ENCODE measurements at regions not wholly inside any gene's neighbourhood (a gene's known extent, or its start where the extent isn't known, plus 50 kb on each side); places are given as distances from the start of the nearest gene placed in this dataset.

DNA sequence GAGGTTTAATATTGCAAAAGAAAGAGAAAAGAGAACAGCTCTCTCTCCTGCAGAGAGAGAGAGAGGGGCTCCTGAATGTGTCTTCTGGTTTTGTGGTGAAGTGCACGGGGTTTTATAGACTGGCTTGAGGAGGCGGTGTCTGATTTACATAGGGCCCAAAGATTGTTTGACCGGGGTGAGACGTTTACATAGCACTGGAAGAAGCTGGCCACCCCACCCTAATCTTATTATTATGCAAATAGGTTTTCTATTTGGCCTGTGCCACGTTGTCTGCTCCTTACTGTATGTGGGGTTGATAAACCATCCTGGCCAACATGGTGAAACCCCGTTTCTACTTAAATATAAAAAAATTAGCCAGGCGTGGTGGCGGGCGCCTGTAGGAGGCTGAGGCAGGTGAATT lies 268.6 kb downstream of the SV2B start:
- Histone ChIP-seq H3K4me2 (0 out of 2 replicates have a peak overlapping the region, but pooled peaks have one; percentile 53), H3F3A (replicated peaks; ENCODE audit: low read depth) (no peaks in the 10 kb centered on the region), H3K27me3 (ENCODE audit: insufficient read depth) (no peaks in the 10 kb centered on the region), H3K4me3 (no peak overlapping the region), H2AFZ (peak overlapping the region; percentile 87), H3K79me2 (replicated peaks; ENCODE audit: insufficient read depth) (no peaks in the 10 kb centered on the region), H3K36me3 (ENCODE audit: insufficient read depth) (no peaks in the 10 kb centered on the region; the same call in 1 of the 2 replicates), H4K20me1 (replicated peaks; ENCODE audit: insufficient read depth) (no peaks in the 10 kb centered on the region), H3K9me2 (ENCODE audit: insufficient read depth) (peaks cover 6% of the 10 kb centered on the region), H3K4me1 (ENCODE audit: insufficient read depth) (peaks cover 10% of the 10 kb centered on the region), H3K27ac (ENCODE audit: low read depth) (no peak overlapping the region)
- ATAC-seq (peak; percentile 44), DNase-seq (ENCODE audit: low spot score) (no peak)
- peaks cover 23% of the 10 kb centered on the region for H3K9me3 Mint-ChIP-seq
- H3K27ac Mint-ChIP-seq: no peak overlapping the region
- no peak overlapping the region for H3K4me3 Mint-ChIP-seq
- TF ChIP-seq, protein P1, sequence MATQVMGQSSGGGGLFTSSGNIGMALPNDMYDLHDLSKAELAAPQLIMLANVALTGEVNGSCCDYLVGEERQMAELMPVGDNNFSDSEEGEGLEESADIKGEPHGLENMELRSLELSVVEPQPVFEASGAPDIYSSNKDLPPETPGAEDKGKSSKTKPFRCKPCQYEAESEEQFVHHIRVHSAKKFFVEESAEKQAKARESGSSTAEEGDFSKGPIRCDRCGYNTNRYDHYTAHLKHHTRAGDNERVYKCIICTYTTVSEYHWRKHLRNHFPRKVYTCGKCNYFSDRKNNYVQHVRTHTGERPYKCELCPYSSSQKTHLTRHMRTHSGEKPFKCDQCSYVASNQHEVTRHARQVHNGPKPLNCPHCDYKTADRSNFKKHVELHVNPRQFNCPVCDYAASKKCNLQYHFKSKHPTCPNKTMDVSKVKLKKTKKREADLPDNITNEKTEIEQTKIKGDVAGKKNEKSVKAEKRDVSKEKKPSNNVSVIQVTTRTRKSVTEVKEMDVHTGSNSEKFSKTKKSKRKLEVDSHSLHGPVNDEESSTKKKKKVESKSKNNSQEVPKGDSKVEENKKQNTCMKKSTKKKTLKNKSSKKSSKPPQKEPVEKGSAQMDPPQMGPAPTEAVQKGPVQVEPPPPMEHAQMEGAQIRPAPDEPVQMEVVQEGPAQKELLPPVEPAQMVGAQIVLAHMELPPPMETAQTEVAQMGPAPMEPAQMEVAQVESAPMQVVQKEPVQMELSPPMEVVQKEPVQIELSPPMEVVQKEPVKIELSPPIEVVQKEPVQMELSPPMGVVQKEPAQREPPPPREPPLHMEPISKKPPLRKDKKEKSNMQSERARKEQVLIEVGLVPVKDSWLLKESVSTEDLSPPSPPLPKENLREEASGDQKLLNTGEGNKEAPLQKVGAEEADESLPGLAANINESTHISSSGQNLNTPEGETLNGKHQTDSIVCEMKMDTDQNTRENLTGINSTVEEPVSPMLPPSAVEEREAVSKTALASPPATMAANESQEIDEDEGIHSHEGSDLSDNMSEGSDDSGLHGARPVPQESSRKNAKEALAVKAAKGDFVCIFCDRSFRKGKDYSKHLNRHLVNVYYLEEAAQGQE (IDR thresholded peaks at IDR 0.05; ENCODE audit: unreplicated experiment): no peak
- TF ChIP-seq JUNB (IDR thresholded peaks at IDR 0.05; ENCODE audit: unreplicated experiment) (no peak), ZNF331 (CRISPR knock-in tag; IDR thresholded peaks at IDR 0.05; ENCODE audit: low read depth) (no peak), EZH2 (IDR thresholded peaks at IDR 0.05; ENCODE audit: low read depth, unreplicated experiment) (no peak), STAT1 (IDR thresholded peaks at IDR 0.05; ENCODE audit: unreplicated experiment) (no peak), POLR2AphosphoS5 (IDR thresholded peaks at IDR 0.05; ENCODE audit: low read depth) (no peak), NANOG (IDR thresholded peaks at IDR 0.05; ENCODE audit: borderline replicate concordance) (no peak)
- no peaks in the 10 kb centered on the region; the same call in 2 of the 3 replicates for H3K36me3 Mint-ChIP-seq (ENCODE audit: low read depth)
- peaks cover 2% of the 10 kb centered on the region for H3K27me3 Mint-ChIP-seq (ENCODE audit: insufficient read depth, low read depth, poor library complexity)
- peaks cover 7% of the 10 kb centered on the region for H3K4me1 Mint-ChIP-seq

DNA sequence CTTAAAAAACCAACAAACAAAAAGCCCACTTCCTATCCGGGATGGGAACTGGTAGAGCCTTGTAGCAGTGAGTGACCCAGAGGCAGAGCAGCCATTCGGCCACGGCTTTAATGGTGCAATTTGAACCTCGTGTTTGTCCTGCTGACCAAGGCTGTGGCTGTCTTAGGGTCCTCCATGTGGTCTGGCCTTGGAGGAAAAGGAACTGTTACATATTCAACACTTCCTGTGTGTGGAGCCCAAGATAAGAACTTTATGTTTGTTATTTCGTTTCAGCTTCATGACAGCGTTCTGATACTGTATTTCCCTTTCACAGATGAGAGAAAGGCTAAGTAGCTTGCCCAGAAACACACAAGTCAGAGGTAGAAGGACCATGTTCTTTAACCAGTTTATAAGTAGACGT lies 269.8 kb downstream of the SV2B start:
- peaks cover 6% of the 10 kb centered on the region for H3K9me2 ChIP-seq (ENCODE audit: insufficient read depth)
- H3K27me3 Mint-ChIP-seq (ENCODE audit: insufficient read depth, low read depth, poor library complexity): peaks cover 2% of the 10 kb centered on the region
- H3K4me2 ChIP-seq: no peak overlapping the region
- no peak overlapping the region for H3K4me3 ChIP-seq
- peaks cover 21% of the 10 kb centered on the region for H3K9me3 Mint-ChIP-seq
- DNase-seq (ENCODE audit: low spot score): no peak
- H4K20me1 ChIP-seq (replicated peaks; ENCODE audit: insufficient read depth): no peaks in the 10 kb centered on the region
- H3K4me3 Mint-ChIP-seq: no peak overlapping the region
- peaks cover 7% of the 10 kb centered on the region for H3K4me1 Mint-ChIP-seq
- no peak overlapping the region for H3K27ac ChIP-seq (ENCODE audit: low read depth)
- H3K27me3 ChIP-seq (ENCODE audit: insufficient read depth): no peaks in the 10 kb centered on the region
- no peak for ATAC-seq
- H3F3A ChIP-seq (replicated peaks; ENCODE audit: low read depth): no peaks in the 10 kb centered on the region
- H3K27ac Mint-ChIP-seq: no peak overlapping the region
- H2AFZ ChIP-seq: peak overlapping the region; percentile 83
- H3K4me1 ChIP-seq (ENCODE audit: insufficient read depth): peaks cover 10% of the 10 kb centered on the region
- no peaks in the 10 kb centered on the region; the same call in 1 of the 2 replicates for H3K36me3 ChIP-seq (ENCODE audit: insufficient read depth)
- H3K36me3 Mint-ChIP-seq (ENCODE audit: low read depth): peaks cover 2% of the 10 kb centered on the region; the same call in 2 of the 3 replicates
- H3K79me2 ChIP-seq (replicated peaks; ENCODE audit: insufficient read depth): no peaks in the 10 kb centered on the region
- TF ChIP-seq STAT1 (IDR thresholded peaks at IDR 0.05; ENCODE audit: unreplicated experiment) (no peak), CTCF (conservative IDR thresholded peaks at IDR 0.05; ENCODE audit: low read depth in 2 of 2) (no peak), JUNB (IDR thresholded peaks at IDR 0.05; ENCODE audit: unreplicated experiment) (no peak), NANOG (IDR thresholded peaks at IDR 0.05; ENCODE audit: borderline replicate concordance) (no peak), EZH2phosphoT487 (IDR thresholded peaks at IDR 0.05; ENCODE audit: unreplicated experiment) (no peak), EZH2 (IDR thresholded peaks at IDR 0.05; ENCODE audit: low read depth, unreplicated experiment) (no peak), ETS1 (IDR thresholded peaks at IDR 0.05) (no peak), POLR2AphosphoS5 (IDR thresholded peaks at IDR 0.05; ENCODE audit: low read depth) (no peak)
- TF ChIP-seq, protein P1 (IDR thresholded peaks at IDR 0.05; ENCODE audit: unreplicated experiment): no peak
